GM12878 (cell line): ENCODE measurements at regions not wholly inside any gene's neighbourhood (a gene's known extent, or its start where the extent isn't known, plus 50 kb on each side); places are given as distances from the start of the nearest gene placed in this dataset.
"Not testable (repeated sequence)": the region's sequence is repeated elsewhere in the genome, so short reads cannot be mapped to it uniquely, and the experiment has no call there.

Experiments used
- ATAC-seq: fragments of 200-7000 bp; cut with Tn5 transposase; 3 replicates; pipeline ENCODE4 v1.9.1; 2020; ENCODE audit warnings: mild to moderate bottlenecking, moderate library complexity
- BruUV-seq: library from RNA; stranded (reverse); fragments of 400-500 nt; replicated peaks from 2 replicates; lab custom pipeline; 2021; lab: Mats Ljungman, UMichigan
- CTCF ChIA-PET: fragments of 300-600 bp; sonication (Branson Sonifier 250); formaldehyde crosslinking; extraction: SDS; loops from one replicate; lab custom pipeline; 2021; ENCODE audit warnings: inconsistent platforms; lab: Yijun Ruan, JAX
- POLR2A ChIA-PET: fragments of 350-600 bp; formaldehyde crosslinking; extraction: SDS; loops from one replicate; lab custom pipeline; 2021; ENCODE audit warnings: inconsistent platforms; lab: Charles Lee
- RAD21 ChIA-PET: fragments of 300-600 bp; sonication (Branson Sonifier 250); formaldehyde crosslinking; loops from one replicate; lab custom pipeline; 2023; ENCODE audit warnings: antibody characterized with exemption; ENCODE audit not compliant: unreplicated experiment; lab: Charles Lee
- SMC1A ChIA-PET: fragments of 300-600 bp; sonication (Branson Sonifier 250); formaldehyde crosslinking; loops from one replicate; lab custom pipeline; 2023; ENCODE audit not compliant: unreplicated experiment, uncharacterized antibody; lab: Charles Lee
- DNase-seq: peaks from one replicate; pipeline ENCODE4 v3.0.0-alpha.2; 2011; ENCODE audit warnings: low read depth, low spot score
- FAIRE-seq: peaks from 3 replicates; lab custom pipeline; 2011; peaks lifted over from hg19 to GRCh38; lab: Jason Lieb, UNC
- H2AFZ ChIP-seq: 2 replicates; pipeline ENCODE4 v1.6.0; 2011; ENCODE audit warnings: low read depth, low read length, control low read depth; ENCODE audit not compliant: control insufficient read depth
- H3K27ac ChIP-seq: 2 replicates; pipeline ENCODE4 v1.5.1; 2011; ENCODE audit warnings: control low read depth; ENCODE audit not compliant: control insufficient read depth, insufficient read depth
- H3K27me3 ChIP-seq, 2 experiments: replicated peaks in 1 of 2; 2 replicates each; pipeline versions ENCODE4 v1.6.0 to v1.6.1; 2011; ENCODE audit warnings: low read length in 1 of 2; ENCODE audit not compliant: control insufficient read depth in 2 of 2, insufficient read depth in 2 of 2
- H3K36me3 ChIP-seq, 2 experiments: 2 replicates each; pipeline ENCODE4 v1.5.1; 2011; ENCODE audit warnings: low read length in 1 of 2; ENCODE audit not compliant: control insufficient read depth in 2 of 2, insufficient read depth in 2 of 2
- H3K4me1 ChIP-seq: 2 replicates; pipeline ENCODE4 v1.6.1; 2011; ENCODE audit warnings: mild to moderate bottlenecking, low read length, moderate library complexity, mixed read lengths; ENCODE audit not compliant: control insufficient read depth, insufficient read depth
- H3K4me2 ChIP-seq: 2 replicates; pipeline ENCODE4 v1.6.0; 2011; ENCODE audit warnings: control low read depth; ENCODE audit not compliant: control insufficient read depth, insufficient read depth
- H3K4me3 ChIP-seq: fragments of 200-600 bp; sonication (generic); 2 replicates; pipeline ENCODE4 v1.5.1; 2016
- H3K79me2 ChIP-seq: 2 replicates; pipeline ENCODE4 v1.6.0; 2011; ENCODE audit warnings: low read length; ENCODE audit not compliant: control insufficient read depth, insufficient read depth
- H3K9ac ChIP-seq: 2 replicates; pipeline ENCODE4 v1.8.0; 2011; ENCODE audit warnings: low read length, control low read depth, mixed read lengths; ENCODE audit not compliant: control insufficient read depth, insufficient read depth
- H3K9me3 ChIP-seq: replicated peaks from 3 replicates; pipeline ENCODE4 v1.5.1; 2011; ENCODE audit warnings: mild to moderate bottlenecking, low read length; ENCODE audit not compliant: control insufficient read depth, insufficient read depth
- H4K20me1 ChIP-seq: 2 replicates; pipeline ENCODE4 v1.6.0; 2011; ENCODE audit not compliant: control insufficient read depth, insufficient read depth
- KLF5 ChIP-seq: fragments of 450-650 bp; IDR thresholded peaks from 2 replicates; pipeline ENCODE4 v1.6.1; 2014; ENCODE audit warnings: mild to moderate bottlenecking; ENCODE audit not compliant: partially characterized antibody
- NR2C1 ChIP-seq: fragments of 450-650 bp; IDR thresholded peaks from 2 replicates; pipeline ENCODE4 v1.6.1; 2017; ENCODE audit warnings: antibody characterized with exemption, mild to moderate bottlenecking, moderate library complexity
- SREBF2 ChIP-seq: IDR thresholded peaks from 2 replicates; pipeline ENCODE4 v1.6.1; 2012; ENCODE audit warnings: mild to moderate bottlenecking, low read length
- TCF7 ChIP-seq: IDR thresholded peaks from 2 replicates; pipeline ENCODE4 v1.6.1; 2014; ENCODE audit warnings: antibody characterized with exemption, borderline replicate concordance
- WGBS: methylation state at CpG from one replicate; pipeline ENCODE4 v1.1.6; 2016; ENCODE audit warnings: low lambda C conversion rate; ENCODE audit not compliant: insufficient replicate concordance, insufficient coverage; ENCODE audit errors: missing lambda C conversion rate; 5-methylcytosine and 5-hydroxymethylcytosine counted together
- in situ Hi-C: fragments of 300-500 bp; cut with MboI; formaldehyde crosslinking; loops from 9 replicates; pipeline ENCODE4 v1.14.3; 2018; ENCODE audit warnings: mixed read lengths
- intact Hi-C: fragments of 100-400 bp; cut with micrococcal nuclease; formaldehyde crosslinking; loops from one replicate; pipeline ENCODE4 v1.14.2; 2022; ENCODE audit not compliant: unreplicated experiment
- TF ChIP-seq, protein P1 (sequence below): fragments of 450-650 bp; IDR thresholded peaks from 2 replicates; pipeline ENCODE4 v1.6.1; 2014; ENCODE audit warnings: mild to moderate bottlenecking
- TF ChIP-seq, protein P2 (sequence below): fragments of 450-650 bp; IDR thresholded peaks from 2 replicates; pipeline ENCODE4 v1.6.1; 2017; ENCODE audit warnings: mild to moderate bottlenecking, low read depth, inconsistent platforms; ENCODE audit not compliant: poor library complexity, severe bottlenecking
- TF ChIP-seq, protein P3 (sequence below): fragments of 450-650 bp; formaldehyde crosslinking; IDR thresholded peaks from 2 replicates; pipeline ENCODE4 v1.4.0; 2020; ENCODE audit warnings: mild to moderate bottlenecking, moderate library complexity

DNA sequence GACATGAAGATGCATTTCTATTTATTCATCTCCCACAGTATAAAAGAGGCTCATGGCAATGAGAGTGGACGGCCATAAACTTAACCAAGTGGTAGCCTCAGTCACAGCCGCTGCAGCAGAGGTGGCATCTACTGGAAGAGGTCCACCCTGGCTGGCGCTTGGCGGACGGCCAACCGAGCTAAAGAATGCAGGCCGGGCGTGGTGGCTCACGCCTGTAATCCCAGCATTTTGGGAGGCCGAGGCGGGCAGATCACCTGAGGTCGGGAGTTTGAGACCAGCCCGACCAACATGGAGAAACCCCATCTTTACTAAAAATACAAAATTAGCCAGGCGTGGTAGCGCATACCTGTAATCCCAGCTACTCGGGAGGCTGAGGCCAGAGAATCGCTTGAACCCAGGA lies 51.7 kb upstream of the EIF5 start:
- intact Hi-C loops, H3K79me2 ChIP-seq, SMC1A ChIA-PET, H3K4me3 ChIP-seq, H3K36me3 ChIP-seq, H3K9ac ChIP-seq, BruUV-seq, H3K4me1 ChIP-seq, ATAC-seq, H3K27me3 ChIP-seq, FAIRE-seq, H3K4me2 ChIP-seq, DNase-seq, H2AFZ ChIP-seq, in situ Hi-C loops, H3K9me3 ChIP-seq, H4K20me1 ChIP-seq, H3K27ac ChIP-seq: not testable (repeated sequence)
- POLR2A ChIA-PET: interaction anchor here (0.6 to 0.7 kb wide), 2 partner anchors 8 to 487 kb away, joined by 3 to 6 read pairs; no protein-coding TSS in a partner anchor
- CTCF ChIA-PET: interaction anchor here (1.8 kb wide), 1 partner anchor 177 kb away, joined by 7 read pairs; no protein-coding TSS in a partner anchor
- 65% methylated on average over 17 of the region's 17 CpGs for WGBS
- RAD21 ChIA-PET: interaction anchor here (0.6 kb wide), 1 partner anchor 204 kb away, joined by 3 read pairs; no protein-coding TSS in a partner anchor

DNA sequence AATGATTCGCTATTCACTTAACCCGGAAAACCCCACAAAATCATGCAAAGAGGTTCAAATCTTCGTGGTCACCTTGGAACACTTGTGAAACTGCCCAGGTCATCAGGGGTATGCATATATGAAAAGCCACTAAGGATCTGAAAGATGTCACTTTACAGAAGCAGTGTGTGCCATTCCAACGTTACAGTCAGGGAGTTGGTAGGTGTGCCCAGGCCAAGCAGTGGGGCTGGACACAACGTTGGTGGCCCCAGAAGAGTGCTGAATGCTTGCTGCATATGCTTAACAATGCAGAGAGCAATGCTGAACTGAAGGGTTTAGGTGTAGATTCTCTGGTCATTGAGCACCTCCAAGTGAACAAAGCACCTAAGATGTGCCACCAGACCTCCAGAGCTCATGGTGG lies 51.1 kb upstream of the EIF5 start:
- ATAC-seq (no peak), DNase-seq (no peak)
- Histone ChIP-seq H3K9ac (no peak overlapping the region), H3K4me1 (no peaks in the 10 kb centered on the region), H4K20me1 (no peaks in the 10 kb centered on the region), H3K36me3 (no peaks in the 10 kb centered on the region), H3K79me2 (no peaks in the 10 kb centered on the region), H3K27me3 (peaks cover 0 to 6% of the 10 kb centered on the region in 2 experiments; a peak in 3 of 4 replicates), H3K27ac (no peak overlapping the region)
- ChIA-PET SMC1A (interaction anchor here (1.4 kb wide), 1 partner anchor 9 kb away, joined by 3 read pairs; no protein-coding TSS in a partner anchor), POLR2A (no interaction called here), RAD21 (no interaction called here)
- no TSS peak for BruUV-seq
- TF ChIP-seq TCF7: no peak
- no peak for TF ChIP-seq NR2C1
- no peak for TF ChIP-seq SREBF2
- TF ChIP-seq, protein P1, sequence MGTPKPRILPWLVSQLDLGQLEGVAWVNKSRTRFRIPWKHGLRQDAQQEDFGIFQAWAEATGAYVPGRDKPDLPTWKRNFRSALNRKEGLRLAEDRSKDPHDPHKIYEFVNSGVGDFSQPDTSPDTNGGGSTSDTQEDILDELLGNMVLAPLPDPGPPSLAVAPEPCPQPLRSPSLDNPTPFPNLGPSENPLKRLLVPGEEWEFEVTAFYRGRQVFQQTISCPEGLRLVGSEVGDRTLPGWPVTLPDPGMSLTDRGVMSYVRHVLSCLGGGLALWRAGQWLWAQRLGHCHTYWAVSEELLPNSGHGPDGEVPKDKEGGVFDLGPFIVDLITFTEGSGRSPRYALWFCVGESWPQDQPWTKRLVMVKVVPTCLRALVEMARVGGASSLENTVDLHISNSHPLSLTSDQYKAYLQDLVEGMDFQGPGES: no peak
- no peak for TF ChIP-seq KLF5
- TF ChIP-seq, protein P2, sequence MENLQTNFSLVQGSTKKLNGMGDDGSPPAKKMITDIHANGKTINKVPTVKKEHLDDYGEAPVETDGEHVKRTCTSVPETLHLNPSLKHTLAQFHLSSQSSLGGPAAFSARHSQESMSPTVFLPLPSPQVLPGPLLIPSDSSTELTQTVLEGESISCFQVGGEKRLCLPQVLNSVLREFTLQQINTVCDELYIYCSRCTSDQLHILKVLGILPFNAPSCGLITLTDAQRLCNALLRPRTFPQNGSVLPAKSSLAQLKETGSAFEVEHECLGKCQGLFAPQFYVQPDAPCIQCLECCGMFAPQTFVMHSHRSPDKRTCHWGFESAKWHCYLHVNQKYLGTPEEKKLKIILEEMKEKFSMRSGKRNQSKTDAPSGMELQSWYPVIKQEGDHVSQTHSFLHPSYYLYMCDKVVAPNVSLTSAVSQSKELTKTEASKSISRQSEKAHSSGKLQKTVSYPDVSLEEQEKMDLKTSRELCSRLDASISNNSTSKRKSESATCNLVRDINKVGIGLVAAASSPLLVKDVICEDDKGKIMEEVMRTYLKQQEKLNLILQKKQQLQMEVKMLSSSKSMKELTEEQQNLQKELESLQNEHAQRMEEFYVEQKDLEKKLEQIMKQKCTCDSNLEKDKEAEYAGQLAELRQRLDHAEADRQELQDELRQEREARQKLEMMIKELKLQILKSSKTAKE: no peak
- TF ChIP-seq, protein P3, sequence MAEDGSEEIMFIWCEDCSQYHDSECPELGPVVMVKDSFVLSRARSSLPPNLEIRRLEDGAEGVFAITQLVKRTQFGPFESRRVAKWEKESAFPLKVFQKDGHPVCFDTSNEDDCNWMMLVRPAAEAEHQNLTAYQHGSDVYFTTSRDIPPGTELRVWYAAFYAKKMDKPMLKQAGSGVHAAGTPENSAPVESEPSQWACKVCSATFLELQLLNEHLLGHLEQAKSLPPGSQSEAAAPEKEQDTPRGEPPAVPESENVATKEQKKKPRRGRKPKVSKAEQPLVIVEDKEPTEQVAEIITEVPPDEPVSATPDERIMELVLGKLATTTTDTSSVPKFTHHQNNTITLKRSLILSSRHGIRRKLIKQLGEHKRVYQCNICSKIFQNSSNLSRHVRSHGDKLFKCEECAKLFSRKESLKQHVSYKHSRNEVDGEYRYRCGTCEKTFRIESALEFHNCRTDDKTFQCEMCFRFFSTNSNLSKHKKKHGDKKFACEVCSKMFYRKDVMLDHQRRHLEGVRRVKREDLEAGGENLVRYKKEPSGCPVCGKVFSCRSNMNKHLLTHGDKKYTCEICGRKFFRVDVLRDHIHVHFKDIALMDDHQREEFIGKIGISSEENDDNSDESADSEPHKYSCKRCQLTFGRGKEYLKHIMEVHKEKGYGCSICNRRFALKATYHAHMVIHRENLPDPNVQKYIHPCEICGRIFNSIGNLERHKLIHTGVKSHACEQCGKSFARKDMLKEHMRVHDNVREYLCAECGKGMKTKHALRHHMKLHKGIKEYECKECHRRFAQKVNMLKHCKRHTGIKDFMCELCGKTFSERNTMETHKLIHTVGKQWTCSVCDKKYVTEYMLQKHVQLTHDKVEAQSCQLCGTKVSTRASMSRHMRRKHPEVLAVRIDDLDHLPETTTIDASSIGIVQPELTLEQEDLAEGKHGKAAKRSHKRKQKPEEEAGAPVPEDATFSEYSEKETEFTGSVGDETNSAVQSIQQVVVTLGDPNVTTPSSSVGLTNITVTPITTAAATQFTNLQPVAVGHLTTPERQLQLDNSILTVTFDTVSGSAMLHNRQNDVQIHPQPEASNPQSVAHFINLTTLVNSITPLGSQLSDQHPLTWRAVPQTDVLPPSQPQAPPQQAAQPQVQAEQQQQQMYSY (CRISPR knock-in tag): no peak
- TF ChIP-seq, all 136 proteins: peak for 0
- no peak for FAIRE-seq
- Histone ChIP-seq H3K9me3 (peaks cover 2% of the 10 kb centered on the region; the same call in 1 of the 3 replicates), H3K4me2 (no peak overlapping the region), H2AFZ (no peak overlapping the region), H3K4me3 (no peak overlapping the region)
- intact Hi-C loops (no loop called here), in situ Hi-C loops (no loop called here)
- CTCF ChIA-PET: interaction anchor here (1.0 to 3.9 kb wide), 3 partner anchors 9 to 178 kb away, joined by 3 to 17 read pairs (median 4); no protein-coding TSS in a partner anchor
- WGBS: 26% methylated on average over 5 of the region's 5 CpGs
